ENCODE measurements at regions not wholly inside any gene's neighbourhood (a gene's known extent, or its start where the extent isn't known, plus 50 kb on each side); places are given as distances from the start of the nearest gene placed in this dataset.

DNA sequence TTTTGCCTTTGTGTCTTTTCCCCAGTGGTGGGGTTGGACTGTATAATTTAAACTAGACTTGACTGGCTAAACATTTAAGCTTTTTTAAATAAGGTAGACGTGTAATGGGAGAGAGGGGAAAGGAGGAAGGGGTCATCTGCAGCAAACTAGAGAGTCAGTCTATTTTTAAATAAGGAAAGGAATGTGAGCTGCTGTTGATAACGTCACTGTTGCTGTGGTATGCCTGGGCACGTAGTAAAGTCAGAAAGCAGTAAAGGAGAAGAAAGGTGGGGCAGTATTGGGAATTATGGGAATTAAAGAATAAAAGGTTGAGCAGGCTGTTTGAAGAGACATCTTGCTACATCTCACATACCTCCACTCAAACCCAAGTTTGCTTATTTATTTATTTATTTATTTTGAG, 80.4 kb upstream of the FSHB start (continued):
- TF ChIP-seq, protein P1, sequence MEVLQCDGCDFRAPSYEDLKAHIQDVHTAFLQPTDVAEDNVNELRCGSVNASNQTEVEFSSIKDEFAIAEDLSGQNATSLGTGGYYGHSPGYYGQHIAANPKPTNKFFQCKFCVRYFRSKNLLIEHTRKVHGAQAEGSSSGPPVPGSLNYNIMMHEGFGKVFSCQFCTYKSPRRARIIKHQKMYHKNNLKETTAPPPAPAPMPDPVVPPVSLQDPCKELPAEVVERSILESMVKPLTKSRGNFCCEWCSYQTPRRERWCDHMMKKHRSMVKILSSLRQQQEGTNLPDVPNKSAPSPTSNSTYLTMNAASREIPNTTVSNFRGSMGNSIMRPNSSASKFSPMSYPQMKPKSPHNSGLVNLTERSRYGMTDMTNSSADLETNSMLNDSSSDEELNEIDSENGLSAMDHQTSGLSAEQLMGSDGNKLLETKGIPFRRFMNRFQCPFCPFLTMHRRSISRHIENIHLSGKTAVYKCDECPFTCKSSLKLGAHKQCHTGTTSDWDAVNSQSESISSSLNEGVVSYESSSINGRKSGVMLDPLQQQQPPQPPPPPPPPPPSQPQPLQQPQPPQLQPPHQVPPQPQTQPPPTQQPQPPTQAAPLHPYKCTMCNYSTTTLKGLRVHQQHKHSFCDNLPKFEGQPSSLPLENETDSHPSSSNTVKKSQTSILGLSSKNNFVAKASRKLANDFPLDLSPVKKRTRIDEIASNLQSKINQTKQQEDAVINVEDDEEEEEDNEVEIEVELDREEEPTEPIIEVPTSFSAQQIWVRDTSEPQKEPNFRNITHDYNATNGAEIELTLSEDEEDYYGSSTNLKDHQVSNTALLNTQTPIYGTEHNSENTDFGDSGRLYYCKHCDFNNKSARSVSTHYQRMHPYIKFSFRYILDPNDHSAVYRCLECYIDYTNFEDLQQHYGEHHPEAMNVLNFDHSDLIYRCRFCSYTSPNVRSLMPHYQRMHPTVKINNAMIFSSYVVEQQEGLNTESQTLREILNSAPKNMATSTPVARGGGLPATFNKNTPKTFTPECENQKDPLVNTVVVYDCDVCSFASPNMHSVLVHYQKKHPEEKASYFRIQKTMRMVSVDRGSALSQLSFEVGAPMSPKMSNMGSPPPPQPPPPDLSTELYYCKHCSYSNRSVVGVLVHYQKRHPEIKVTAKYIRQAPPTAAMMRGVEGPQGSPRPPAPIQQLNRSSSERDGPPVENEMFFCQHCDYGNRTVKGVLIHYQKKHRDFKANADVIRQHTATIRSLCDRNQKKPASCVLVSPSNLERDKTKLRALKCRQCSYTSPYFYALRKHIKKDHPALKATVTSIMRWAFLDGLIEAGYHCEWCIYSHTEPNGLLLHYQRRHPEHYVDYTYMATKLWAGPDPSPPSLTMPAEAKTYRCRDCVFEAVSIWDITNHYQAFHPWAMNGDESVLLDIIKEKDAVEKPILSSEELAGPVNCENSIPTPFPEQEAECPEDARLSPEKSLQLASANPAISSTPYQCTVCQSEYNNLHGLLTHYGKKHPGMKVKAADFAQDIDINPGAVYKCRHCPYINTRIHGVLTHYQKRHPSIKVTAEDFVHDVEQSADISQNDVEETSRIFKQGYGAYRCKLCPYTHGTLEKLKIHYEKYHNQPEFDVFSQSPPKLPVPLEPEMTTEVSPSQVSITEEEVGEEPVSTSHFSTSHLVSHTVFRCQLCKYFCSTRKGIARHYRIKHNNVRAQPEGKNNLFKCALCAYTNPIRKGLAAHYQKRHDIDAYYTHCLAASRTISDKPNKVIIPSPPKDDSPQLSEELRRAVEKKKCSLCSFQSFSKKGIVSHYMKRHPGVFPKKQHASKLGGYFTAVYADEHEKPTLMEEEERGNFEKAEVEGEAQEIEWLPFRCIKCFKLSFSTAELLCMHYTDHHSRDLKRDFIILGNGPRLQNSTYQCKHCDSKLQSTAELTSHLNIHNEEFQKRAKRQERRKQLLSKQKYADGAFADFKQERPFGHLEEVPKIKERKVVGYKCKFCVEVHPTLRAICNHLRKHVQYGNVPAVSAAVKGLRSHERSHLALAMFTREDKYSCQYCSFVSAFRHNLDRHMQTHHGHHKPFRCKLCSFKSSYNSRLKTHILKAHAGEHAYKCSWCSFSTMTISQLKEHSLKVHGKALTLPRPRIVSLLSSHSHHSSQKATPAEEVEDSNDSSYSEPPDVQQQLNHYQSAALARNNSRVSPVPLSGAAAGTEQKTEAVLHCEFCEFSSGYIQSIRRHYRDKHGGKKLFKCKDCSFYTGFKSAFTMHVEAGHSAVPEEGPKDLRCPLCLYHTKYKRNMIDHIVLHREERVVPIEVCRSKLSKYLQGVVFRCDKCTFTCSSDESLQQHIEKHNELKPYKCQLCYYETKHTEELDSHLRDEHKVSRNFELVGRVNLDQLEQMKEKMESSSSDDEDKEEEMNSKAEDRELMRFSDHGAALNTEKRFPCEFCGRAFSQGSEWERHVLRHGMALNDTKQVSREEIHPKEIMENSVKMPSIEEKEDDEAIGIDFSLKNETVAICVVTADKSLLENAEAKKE (CRISPR knock-in tag; IDR thresholded peaks at IDR 0.05) = no peak
- TF ChIP-seq JUNB (IDR thresholded peaks at IDR 0.05; ENCODE audit: unreplicated experiment) (no peak), CREB1 (CRISPR knock-in tag; IDR thresholded peaks at IDR 0.05; ENCODE audit: low read depth) (no peak), EZH2phosphoT487 (IDR thresholded peaks at IDR 0.05; ENCODE audit: unreplicated experiment) (no peak), REST (IDR thresholded peaks at IDR 0.05; ENCODE audit: unreplicated experiment) (no peak), ZNF331 (CRISPR knock-in tag; IDR thresholded peaks at IDR 0.05; ENCODE audit: low read depth) (no peak)

DNA sequence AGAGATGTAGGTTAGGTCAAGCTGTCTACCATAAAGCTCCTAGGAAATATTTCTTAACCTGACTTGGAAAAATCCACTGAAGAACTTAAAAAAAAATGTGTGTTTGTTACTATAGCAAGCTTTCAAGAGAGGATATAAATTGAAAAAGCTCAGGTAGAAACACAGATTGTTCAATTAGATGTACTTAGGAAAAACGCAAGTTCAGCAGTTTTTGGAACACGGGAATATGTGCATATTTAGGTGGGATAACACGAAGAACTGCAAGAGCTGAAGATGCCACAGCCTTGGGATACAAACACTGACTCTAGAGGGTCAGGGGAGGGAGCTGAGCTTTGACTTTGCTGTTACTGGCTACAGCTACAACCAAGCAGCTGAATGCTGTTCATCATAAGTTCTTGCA, 77.8 kb upstream of the FSHB start:
- H2AFZ ChIP-seq = no peak overlapping the region
- peaks cover 1% of the 10 kb centered on the region for H3K27me3 Mint-ChIP-seq (ENCODE audit: insufficient read depth, low read depth, poor library complexity)
- H3K4me1 Mint-ChIP-seq = peaks cover 12% of the 10 kb centered on the region
- H3K9me3 Mint-ChIP-seq = no peaks in the 10 kb centered on the region
- H3K4me3 Mint-ChIP-seq = no peak overlapping the region
- no peak overlapping the region for H3K27ac ChIP-seq (ENCODE audit: low read depth)
- H3K79me2 ChIP-seq (replicated peaks; ENCODE audit: insufficient read depth) = no peaks in the 10 kb centered on the region
- H3K4me1 ChIP-seq (ENCODE audit: insufficient read depth) = no peaks in the 10 kb centered on the region; the same call in 1 of the 2 replicates
- no peak for DNase-seq (ENCODE audit: low spot score)
- no peak overlapping the region for H3K4me2 ChIP-seq
- H3K4me3 ChIP-seq = no peak overlapping the region
- H3K9me2 ChIP-seq (ENCODE audit: insufficient read depth) = no peaks in the 10 kb centered on the region
- no peaks in the 10 kb centered on the region for H4K20me1 ChIP-seq (replicated peaks; ENCODE audit: insufficient read depth)
- H3K27me3 ChIP-seq (ENCODE audit: insufficient read depth) = peaks cover 5% of the 10 kb centered on the region; the same call in 1 of the 2 replicates
- no peak for ATAC-seq
- no peaks in the 10 kb centered on the region for H3F3A ChIP-seq (replicated peaks; ENCODE audit: low read depth)
- no peak overlapping the region for H3K27ac Mint-ChIP-seq
- H3K36me3 Mint-ChIP-seq (ENCODE audit: low read depth) = no peaks in the 10 kb centered on the region
- no peaks in the 10 kb centered on the region for H3K36me3 ChIP-seq (ENCODE audit: insufficient read depth)
- TF ChIP-seq EZH2 (IDR thresholded peaks at IDR 0.05; ENCODE audit: low read depth, unreplicated experiment) (no peak), ETS1 (IDR thresholded peaks at IDR 0.05) (no peak), EZH2phosphoT487 (IDR thresholded peaks at IDR 0.05; ENCODE audit: unreplicated experiment) (no peak), POLR2AphosphoS5 (IDR thresholded peaks at IDR 0.05; ENCODE audit: low read depth) (no peak), REST (IDR thresholded peaks at IDR 0.05; ENCODE audit: unreplicated experiment) (no peak), CREB1 (CRISPR knock-in tag; IDR thresholded peaks at IDR 0.05; ENCODE audit: low read depth) (no peak), NANOG (IDR thresholded peaks at IDR 0.05; ENCODE audit: borderline replicate concordance) (no peak)

All from GM23338 (cell line).